Thymus (tissue), 11 donors: ENCODE measurements at regions not wholly inside any gene's neighbourhood (a gene's known extent, or its start where the extent isn't known, plus 50 kb on each side); places are given as distances from the start of the nearest gene placed in this dataset.
A peak's percentile ranks its signal among the peaks of the same experiment; 100 is the strongest.

Experiments
- DNase-seq, 9 donors: peaks; one replicate each; pipeline ENCODE4 v3.0.0-alpha.2; 2013; ENCODE audit warnings: low spot score in 9 of 9, low read depth in 6 of 9, missing footprints in 1 of 9
- H3K27ac ChIP-seq, 2 donors: one replicate each; pipeline ENCODE4 v1.5.1; 2013; ENCODE audit warnings: control low read depth in 1 of 2, low read depth in 1 of 2, low read length in 1 of 2, mild to moderate bottlenecking in 1 of 2, moderate library complexity in 1 of 2
- H3K27me3 ChIP-seq, 2 donors: one replicate each; pipeline ENCODE4 v1.5.1; 2013; ENCODE audit warnings: low read length in 1 of 2; ENCODE audit not compliant: control insufficient read depth in 2 of 2, insufficient read depth in 1 of 2
- H3K36me3 ChIP-seq, 2 donors: one replicate each; pipeline ENCODE4 v1.5.1; 2013; ENCODE audit warnings: low read length in 1 of 2, mild to moderate bottlenecking in 1 of 2, moderate library complexity in 1 of 2; ENCODE audit not compliant: control insufficient read depth in 2 of 2, insufficient read depth in 2 of 2
- H3K4me1 ChIP-seq, 2 donors: one replicate each; pipeline ENCODE4 v1.5.1; 2013; ENCODE audit warnings: low read length in 2 of 2; ENCODE audit not compliant: control insufficient read depth in 2 of 2, insufficient read depth in 2 of 2
- H3K4me3 ChIP-seq, 2 donors: one replicate each; pipeline ENCODE4 v1.5.1; 2013; ENCODE audit warnings: low read length in 2 of 2, control low read depth in 1 of 2, mild to moderate bottlenecking in 1 of 2
- H3K9me3 ChIP-seq, 2 donors: one replicate each; pipeline ENCODE4 v1.5.1; 2013; ENCODE audit warnings: low read length in 1 of 2, mild to moderate bottlenecking in 1 of 2; ENCODE audit not compliant: control insufficient read depth in 2 of 2, insufficient read depth in 1 of 2
- WGBS: extraction: QIAGEN DNeasy Blood & Tissue Kit; methylation state at CpG from one replicate; pipeline ENCODE4 v1.1.7; 2013; 5-methylcytosine and 5-hydroxymethylcytosine counted together
- donor health status: healthy.

GRCh38 chr9:16033253-16033652, 480.4 kb downstream of the CCDC171 start:
- H3K36me3 ChIP-seq: no peaks in the 10 kb centered on the region
- H3K27me3 ChIP-seq: no peaks in the 10 kb centered on the region
- H3K9me3 ChIP-seq: no peaks in the 10 kb centered on the region
- no peak overlapping the region for H3K4me3 ChIP-seq
- H3K27ac ChIP-seq: no peak overlapping the region
- no peak for DNase-seq
- no peaks in the 10 kb centered on the region for H3K4me1 ChIP-seq
- WGBS: 97% methylated on average over 14 of the region's 14 CpGs

GRCh38 chr9:16033921-16034691, 481.3 kb downstream of the CCDC171 start:
- Histone ChIP-seq H3K36me3 (no peaks in the 10 kb centered on the region), H3K4me3 (no peak overlapping the region), H3K4me1 (no peaks in the 10 kb centered on the region), H3K27me3 (no peaks in the 10 kb centered on the region), H3K27ac (no peak overlapping the region), H3K9me3 (no peaks in the 10 kb centered on the region)
- no peak for DNase-seq
- 96% methylated on average over 10 of the region's 10 CpGs for WGBS

- Histone ChIP-seq H3K4me1 (no peaks in the 10 kb centered on the region), H3K27ac (no peak overlapping the region), H3K27me3 (no peaks in the 10 kb centered on the region), H3K36me3 (no peaks in the 10 kb centered on the region), H3K4me3 (no peak overlapping the region), H3K9me3 (no peaks in the 10 kb centered on the region)
- WGBS: 89% methylated on average over 11 of the region's 11 CpGs
- DNase-seq: peak in 1 of 9 donors; percentile 31
These were observed 486.6 kb downstream of the CCDC171 start for GRCh38 chr9:16039218-16039987.

- Histone ChIP-seq H3K9me3 (no peaks in the 10 kb centered on the region), H3K27me3 (no peaks in the 10 kb centered on the region), H3K4me1 (no peaks in the 10 kb centered on the region), H3K36me3 (no peaks in the 10 kb centered on the region), H3K27ac (no peak overlapping the region), H3K4me3 (no peak overlapping the region)
- DNase-seq: no peak
- WGBS: 95% methylated on average over 10 of the region's 10 CpGs
These were observed 487.3 kb downstream of the CCDC171 start for GRCh38 chr9:16039988-16040761.

- no peaks in the 10 kb centered on the region for H3K4me1 ChIP-seq
- H3K9me3 ChIP-seq: no peaks in the 10 kb centered on the region
- WGBS: 94% methylated on average over 5 of the region's 5 CpGs
- H3K27ac ChIP-seq: no peak overlapping the region
- no peak overlapping the region for H3K4me3 ChIP-seq
- DNase-seq: no peak
- no peaks in the 10 kb centered on the region for H3K36me3 ChIP-seq
- no peaks in the 10 kb centered on the region for H3K27me3 ChIP-seq
These were observed 491.1 kb downstream of the CCDC171 start for GRCh38 chr9:16043756-16044578.

- Histone ChIP-seq H3K4me1 (no peaks in the 10 kb centered on the region), H3K27ac (no peak overlapping the region), H3K36me3 (no peaks in the 10 kb centered on the region), H3K4me3 (no peak overlapping the region), H3K27me3 (no peaks in the 10 kb centered on the region), H3K9me3 (no peaks in the 10 kb centered on the region)
- no peak for DNase-seq
- WGBS: 92% methylated on average over 2 of the region's 2 CpGs
These were observed 491.7 kb downstream of the CCDC171 start for GRCh38 chr9:16044579-16044881.

- no peak overlapping the region for H3K4me3 ChIP-seq
- 96% methylated on average over 2 of the region's 2 CpGs for WGBS
- H3K36me3 ChIP-seq: no peaks in the 10 kb centered on the region
- no peaks in the 10 kb centered on the region for H3K9me3 ChIP-seq
- no peaks in the 10 kb centered on the region for H3K4me1 ChIP-seq
- no peaks in the 10 kb centered on the region for H3K27me3 ChIP-seq
- H3K27ac ChIP-seq: no peak overlapping the region
- no peak for DNase-seq
These were observed 492.9 kb downstream of the CCDC171 start for GRCh38 chr9:16045651-16046280.

GRCh38 chr9:16046713-16047112, 493.9 kb downstream of the CCDC171 start:
- no peak for DNase-seq
- H3K36me3 ChIP-seq: no peaks in the 10 kb centered on the region
- no peak overlapping the region for H3K27ac ChIP-seq
- H3K27me3 ChIP-seq: no peaks in the 10 kb centered on the region
- no peaks in the 10 kb centered on the region for H3K9me3 ChIP-seq
- no peaks in the 10 kb centered on the region for H3K4me1 ChIP-seq
- no peak overlapping the region for H3K4me3 ChIP-seq
- 74% methylated on average over 5 of the region's 5 CpGs for WGBS
